GM21526 (cell line): ENCODE measurements at regions not wholly inside any gene's neighbourhood (a gene's known extent, or its start where the extent isn't known, plus 50 kb on each side); places are given as distances from the start of the nearest gene placed in this dataset.

Experiments used
- ATAC-seq: cut with Tn5 transposase; IDR thresholded peaks from one replicate; pipeline ENCODE4 v1.9.1; 2021; ENCODE audit warnings: moderate library complexity; ENCODE audit not compliant: unreplicated experiment, low FRiP score

DNA sequence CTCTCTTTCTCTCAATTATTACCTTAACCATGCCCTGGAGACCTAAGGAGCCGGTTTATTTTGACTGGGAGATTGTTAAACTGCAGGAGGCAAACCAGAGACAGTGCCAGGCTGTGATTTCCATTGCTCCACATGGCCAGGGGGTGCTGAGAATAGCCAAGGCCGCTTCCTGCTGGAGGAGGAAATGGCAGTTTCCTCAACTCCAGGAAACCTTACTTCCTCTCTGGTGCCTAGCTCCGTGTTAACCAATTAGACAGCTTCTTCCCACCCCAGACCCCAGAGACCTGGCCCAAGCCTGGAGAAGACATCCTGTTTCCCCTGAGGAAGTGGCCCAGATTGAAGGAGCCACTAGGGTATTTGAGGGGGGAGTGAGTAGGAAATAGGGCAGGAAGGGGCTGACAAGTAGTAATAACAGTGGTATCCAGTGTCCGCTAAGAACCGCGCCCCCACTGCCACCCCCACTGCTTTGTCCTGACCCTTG is 161.2 kb downstream of the PLPP3 start:
- no peak for ATAC-seq

DNA sequence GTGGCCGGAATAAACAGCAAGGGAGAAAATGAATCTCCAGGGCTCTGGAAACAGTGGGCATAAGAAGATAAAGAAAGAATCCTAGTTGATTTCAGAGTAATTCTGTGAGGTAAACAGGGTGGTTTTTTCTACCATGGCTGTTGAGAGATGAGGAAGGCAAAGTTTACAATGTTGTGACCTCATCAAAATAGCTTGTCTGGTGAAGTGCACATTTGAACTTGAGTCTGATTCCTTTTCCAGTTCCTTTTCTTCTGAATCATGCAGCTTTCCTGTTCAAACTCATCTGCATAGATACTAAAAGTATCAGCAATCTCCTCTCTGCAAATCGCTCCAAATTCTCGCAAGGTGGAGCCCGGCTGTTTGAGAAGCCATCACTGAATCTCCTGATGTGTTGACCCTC is 161.7 kb downstream of the PLPP3 start:
- no peak for ATAC-seq

GRCh38 chr1:56416495-56416894 is 162.9 kb downstream of the PLPP3 start:
- no peak for ATAC-seq

DNA sequence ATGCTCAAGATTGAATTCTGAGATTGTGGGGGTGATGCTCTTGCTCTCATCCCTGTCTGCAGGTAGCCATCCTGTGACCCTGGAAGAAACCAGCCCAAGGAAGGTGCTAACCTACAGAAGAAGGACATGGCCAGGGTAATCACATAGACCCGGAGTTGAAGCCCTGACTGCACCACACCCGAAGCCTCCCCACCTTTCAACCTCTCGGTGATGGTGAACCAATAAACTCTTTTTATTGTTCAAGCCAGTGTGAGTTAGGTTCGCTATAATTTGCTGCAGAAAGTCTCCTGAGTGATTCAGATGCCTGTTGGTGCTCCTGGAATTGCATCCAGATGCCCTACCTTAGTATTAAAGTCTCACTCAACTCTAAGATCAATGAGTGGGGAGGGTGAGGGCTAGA is 163.6 kb downstream of the PLPP3 start:
- ATAC-seq, result no peak

DNA sequence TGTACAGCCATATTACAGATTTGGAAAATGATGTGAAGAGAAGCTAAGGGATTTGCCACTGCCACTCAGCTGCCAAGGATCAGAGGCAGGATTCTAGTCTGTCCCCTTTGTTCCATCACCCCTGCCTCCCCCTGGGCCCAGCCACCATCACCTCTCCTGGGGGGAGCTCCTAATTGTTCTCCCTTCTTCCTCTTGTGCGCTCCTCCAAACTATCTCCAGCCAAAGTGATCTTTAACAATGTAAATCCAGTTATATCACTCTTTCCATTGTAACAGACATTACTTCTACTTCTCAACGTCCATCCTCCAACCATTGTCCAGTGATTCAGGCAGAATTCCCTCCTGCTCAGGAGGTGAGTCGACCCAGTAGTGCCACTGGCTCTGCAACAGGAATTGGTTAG is 164.1 kb downstream of the PLPP3 start:
- ATAC-seq, result no peak

DNA sequence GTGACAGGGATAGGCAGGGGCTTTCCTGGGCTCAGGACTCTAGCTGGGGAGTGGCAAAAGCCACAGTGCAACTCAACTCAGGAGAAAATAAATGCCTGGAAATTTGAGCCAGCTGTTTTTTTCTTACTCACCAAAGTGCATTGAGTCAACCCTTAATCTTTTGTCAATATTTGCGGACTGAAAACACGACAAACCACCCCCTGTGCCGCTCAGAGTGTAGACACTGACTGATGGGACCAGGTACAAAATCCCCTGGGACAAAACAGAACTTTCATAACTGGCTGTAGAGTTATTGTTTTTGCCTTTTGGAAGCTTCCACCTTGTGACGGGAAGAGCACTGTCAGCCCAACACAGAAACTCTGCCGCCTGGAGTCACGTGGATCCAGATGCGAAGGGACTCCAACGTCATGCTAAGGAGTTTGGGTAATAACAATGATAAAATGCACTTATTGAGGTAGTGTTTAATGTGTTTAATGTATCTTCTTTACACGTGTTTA is 164.6 kb downstream of the PLPP3 start:
- ATAC-seq, result no peak

DNA sequence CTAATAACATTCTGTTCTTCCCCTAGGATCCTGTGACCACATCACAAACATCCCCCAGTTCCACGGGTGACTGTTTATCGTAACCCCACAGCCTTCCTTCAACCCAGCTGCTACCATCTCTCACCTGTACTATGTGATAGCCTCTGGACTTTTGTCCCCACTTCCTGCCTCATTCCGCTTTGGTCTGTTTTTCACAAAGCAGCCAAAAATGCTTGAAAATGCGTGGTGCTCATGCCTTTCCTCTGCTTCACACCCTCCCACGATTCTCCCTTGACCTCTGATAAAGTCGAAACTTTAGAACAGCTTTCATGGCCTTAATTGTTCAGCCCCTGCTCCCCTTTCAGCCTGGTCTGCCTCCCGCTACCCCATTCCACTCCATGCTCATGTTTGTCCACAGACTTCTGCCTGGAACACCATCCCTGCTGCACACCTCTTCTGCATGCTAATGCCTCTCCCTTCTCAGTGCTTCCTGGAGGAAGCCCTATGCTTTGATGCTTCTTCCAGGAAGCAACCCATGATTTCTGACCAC is 165.6 kb downstream of the PLPP3 start:
- ATAC-seq, result no peak

DNA sequence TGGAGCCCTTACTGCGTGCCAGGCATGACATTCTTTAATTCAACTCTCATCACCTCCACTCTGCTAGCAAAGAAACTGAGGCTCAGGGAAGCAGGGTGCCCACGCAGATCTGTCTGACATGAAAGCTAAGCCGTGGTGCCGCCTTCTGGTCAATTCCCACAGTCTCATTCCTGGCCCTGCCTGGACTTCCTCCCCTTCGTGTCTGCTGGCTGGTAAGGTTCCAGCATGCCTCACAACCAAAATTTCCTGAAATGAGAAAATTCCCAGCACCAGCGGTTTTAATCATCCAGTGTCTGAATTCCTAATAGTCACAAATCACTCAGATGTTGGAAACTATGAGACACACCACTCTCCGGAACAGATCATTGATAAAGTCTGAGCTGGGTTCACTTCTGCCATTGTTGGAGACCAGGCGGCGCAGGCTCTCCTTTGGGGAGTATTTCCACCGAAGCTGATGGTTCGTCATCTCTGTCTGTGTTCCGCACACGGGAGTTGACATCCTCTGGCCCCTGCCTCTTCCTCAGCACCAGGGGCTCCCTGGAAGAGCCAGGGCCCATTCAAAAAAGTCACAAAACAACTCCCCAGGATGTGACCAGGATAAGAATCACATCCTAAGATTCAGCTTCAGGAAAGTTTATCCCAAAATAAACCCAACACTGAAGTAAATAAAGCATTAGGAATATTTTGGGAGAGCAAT is 167.7 kb downstream of the PLPP3 start:
- ATAC-seq, result no peak

GRCh38 chr1:56411021-56411420 is 168.3 kb downstream of the PLPP3 start:
- ATAC-seq, result no peak

DNA sequence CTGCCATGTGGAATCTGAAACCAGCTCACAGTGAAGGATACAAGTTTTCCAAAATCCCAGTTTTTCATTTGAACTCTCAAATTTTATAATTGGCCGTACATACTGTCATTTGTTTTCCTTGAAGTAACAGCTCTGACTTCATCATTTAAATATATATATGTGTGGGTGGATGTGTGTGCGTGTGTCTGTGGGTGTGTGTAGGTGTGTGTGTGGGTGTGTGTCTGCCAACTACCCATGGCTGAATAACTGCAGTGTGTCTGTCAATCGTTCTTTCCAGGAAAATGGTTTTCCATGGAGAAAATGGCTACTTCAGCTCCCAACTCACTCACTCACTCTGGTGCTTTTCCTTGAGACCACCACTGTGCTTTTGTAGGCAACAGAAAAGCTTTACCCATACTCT is 169.0 kb downstream of the PLPP3 start:
- no peak for ATAC-seq

DNA sequence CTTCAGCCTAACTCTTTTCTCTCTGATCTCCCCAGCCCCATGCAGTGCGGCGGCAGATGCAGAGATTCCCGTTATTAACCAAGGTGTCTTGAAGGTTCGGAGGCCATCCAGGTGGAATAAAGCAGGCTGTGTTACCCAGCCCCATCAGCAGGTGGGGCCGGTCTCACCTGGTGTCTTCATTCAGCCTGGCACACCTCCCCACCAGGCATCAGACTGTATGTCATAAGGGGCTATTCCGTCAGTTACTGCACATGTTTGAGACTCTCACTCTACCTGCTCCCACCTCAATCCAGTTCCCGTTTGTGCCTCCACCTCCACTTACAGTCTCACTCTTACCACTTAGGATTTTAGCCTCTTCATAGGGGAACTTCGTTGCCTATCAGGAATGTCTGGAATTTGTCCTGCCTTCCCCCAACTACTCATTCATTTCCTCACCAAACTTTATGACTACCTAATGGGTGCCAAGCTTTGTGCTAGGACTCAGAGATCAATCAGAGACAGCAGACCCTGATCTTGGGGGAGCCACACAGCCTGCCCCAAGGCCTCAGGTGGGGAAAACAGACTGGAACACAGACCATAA is 170.2 kb downstream of the PLPP3 start:
- ATAC-seq, result no peak

GRCh38 chr1:56406821-56407220 is 172.5 kb downstream of the PLPP3 start:
- no peak for ATAC-seq

DNA sequence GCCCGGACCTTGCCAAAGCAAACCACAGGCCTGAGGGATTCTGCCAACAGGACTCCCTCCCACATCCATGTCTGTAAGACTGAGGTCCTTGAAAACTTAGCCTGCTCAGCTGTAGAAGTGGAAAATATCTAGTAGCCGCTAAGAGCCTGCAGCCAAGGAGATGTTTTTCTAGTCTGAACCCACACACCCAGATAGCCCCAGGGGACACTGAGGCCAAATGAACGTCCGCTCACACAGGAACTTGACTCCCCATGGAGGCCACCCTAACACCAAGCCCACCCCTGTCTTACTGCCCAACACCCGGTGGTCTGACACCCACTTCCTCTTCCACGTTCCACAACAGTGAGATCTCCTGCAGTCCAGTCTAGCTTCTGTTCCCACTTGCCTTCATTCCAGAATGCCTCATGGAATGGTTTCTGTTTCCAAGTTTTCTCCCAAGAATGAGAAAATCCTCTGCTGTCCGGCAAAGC is 174.8 kb downstream of the PLPP3 start:
- no peak for ATAC-seq

DNA sequence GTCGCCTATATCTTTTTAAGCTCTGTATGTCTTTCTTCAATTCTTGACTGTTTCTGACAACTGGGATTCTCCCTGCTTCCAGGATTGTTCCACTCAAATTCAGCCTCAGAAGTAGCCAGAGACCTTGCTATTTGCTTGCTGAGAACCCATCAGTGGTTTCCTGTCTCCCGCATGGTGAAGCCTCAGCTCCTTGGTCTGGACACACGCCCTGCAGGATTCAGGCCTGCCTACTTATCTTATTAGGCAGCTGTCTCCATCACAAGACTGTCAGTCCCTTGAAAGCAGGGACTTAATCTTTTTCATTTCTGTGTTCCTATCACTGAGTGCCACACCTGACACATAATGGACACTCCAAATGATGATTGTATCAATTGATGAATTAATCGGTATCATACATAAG is 175.3 kb downstream of the PLPP3 start:
- no peak for ATAC-seq

DNA sequence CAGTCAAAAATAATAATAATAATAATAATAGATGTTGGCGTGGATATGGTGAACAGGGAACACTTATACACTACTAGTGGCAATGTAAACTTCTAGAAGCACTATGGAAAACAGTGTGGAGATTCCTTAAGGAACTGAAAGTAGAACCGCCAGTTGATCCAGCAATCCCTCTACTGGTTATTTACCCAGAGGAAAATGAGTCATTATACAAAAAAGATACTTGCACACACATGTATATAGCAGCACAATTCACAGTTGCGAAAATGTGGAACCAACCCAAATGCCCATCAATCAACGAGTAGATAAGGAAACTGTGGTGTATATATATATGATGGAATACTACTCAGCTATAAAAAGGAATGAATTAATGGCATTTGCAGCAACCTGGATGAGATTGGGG is 176.0 kb downstream of the PLPP3 start:
- ATAC-seq, result no peak

GRCh38 chr1:56401191-56401590 is 178.2 kb downstream of the PLPP3 start:
- ATAC-seq, result no peak

DNA sequence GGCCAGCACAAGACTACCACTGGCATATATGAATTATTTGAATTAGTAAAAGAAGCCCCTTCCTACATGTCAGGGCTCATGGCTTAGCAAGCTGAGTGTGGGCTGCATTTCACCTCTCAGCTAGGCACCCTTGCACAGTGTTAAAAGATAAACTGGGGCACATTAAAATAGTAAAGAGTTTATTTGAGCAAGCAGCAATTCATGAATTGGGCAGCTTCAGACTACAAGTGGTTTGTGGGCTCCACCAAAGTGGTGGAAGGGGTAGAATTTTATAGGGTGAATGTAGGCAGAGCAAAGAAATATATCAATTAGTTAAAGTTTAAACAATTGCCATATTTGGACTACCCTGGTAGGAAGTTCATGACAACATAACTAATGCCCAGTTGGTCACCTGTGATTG is 178.8 kb downstream of the PLPP3 start:
- no peak for ATAC-seq

GRCh38 chr1:56399795-56400194 is 179.6 kb downstream of the PLPP3 start:
- ATAC-seq, result no peak

DNA sequence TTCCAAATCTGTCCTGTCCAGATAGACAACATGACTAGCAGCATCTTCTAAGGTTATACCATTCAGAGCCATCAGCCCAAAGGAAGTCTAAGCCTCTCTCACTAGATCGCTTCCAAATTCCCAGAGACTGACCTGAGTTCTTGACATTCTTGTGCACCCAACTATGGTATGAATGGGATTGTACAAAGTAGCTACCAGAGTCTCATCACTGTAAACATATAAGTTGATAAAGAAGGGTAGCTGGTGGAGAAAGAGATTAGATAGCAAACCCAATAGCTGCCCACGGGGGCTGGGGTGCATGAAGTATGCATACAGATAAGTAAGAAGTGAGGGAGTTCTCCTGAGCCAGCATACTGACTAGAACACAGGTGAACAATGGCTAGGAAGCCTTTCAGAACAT is 180.0 kb downstream of the PLPP3 start:
- no peak for ATAC-seq

DNA sequence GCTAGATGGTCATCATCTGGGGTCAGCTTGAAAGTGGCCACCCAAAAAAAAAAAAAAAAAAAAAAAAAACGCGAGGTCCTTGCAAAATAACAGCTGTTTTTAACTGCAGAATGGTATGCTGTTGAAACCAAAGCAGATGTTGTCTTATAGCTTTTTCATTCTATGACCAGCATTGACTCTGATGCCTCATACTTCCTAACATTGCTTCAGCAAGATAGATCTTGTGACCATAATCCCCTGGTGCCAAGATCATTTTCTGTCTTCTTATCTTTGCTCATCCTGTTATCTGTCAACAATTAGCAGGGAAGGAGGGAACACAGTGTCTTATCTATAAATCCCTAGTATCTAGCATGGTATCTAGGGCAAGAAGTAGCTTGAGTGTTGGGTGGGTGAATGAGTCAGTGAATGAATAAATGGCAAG is 181.5 kb downstream of the PLPP3 start:
- no peak for ATAC-seq

- ATAC-seq, result no peak
These were observed 182.0 kb downstream of the PLPP3 start for GRCh38 chr1:56397409-56397808.

DNA sequence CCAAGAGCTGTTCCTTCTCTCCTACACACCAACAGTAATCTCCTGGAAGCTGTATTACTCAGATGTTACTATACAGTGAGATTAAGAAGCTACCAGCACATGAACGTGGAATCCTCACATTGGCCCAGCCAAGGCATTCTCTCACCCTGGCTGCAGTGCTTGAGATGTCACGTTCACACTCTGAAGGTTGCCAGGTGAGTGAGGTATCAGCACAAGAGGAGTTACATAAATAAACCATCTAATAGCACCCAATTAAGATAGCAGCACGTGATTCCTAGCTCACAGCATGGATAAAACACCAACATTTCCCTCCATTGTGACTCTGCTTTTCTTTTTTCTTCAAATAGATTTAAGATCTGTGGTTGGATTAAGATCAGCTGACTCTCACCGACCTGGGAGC is 182.8 kb downstream of the PLPP3 start:
- no peak for ATAC-seq
